Neural cell (in vitro differentiated cells): ENCODE measurements at regions not wholly inside any gene's neighbourhood (a gene's known extent, or its start where the extent isn't known, plus 50 kb on each side); places are given as distances from the start of the nearest gene placed in this dataset.

Source experiments
- H2AFZ ChIP-seq: fragments of 200-600, 300-800 bp; sonication (generic), shearing (Covaris generic); 2 replicates; pipeline ENCODE4 v1.6.0; 2014; ENCODE audit warnings: low read depth, mild to moderate bottlenecking, antibody characterized with exemption, low read length, moderate library complexity
- H3F3A ChIP-seq: fragments of 200-600 bp; shearing (Covaris generic); 2 replicates; pipeline ENCODE4 v1.6.1; 2016; ENCODE audit warnings: mild to moderate bottlenecking, moderate library complexity, mixed read lengths, antibody characterized with exemption, low read length; ENCODE audit not compliant: insufficient read depth, poor library complexity, severe bottlenecking
- H3K27ac ChIP-seq: fragments of 200-600, 300-800 bp; sonication (generic), shearing (Covaris generic); 2 replicates; pipeline ENCODE4 v1.5.1; 2014; ENCODE audit warnings: mild to moderate bottlenecking, low read length, moderate library complexity
- H3K27me3 ChIP-seq: fragments of 300-800, 200-600 bp; sonication (generic), shearing (Covaris generic); 2 replicates; pipeline ENCODE4 v1.6.0; 2014; ENCODE audit warnings: mild to moderate bottlenecking, low read depth, low read length, moderate library complexity; ENCODE audit not compliant: insufficient read depth
- H3K36me3 ChIP-seq: fragments of 300-800, 200-600 bp; sonication (generic), shearing (Covaris generic); 2 replicates; pipeline ENCODE4 v1.5.1; 2014; ENCODE audit warnings: mild to moderate bottlenecking, antibody characterized with exemption, low read length, moderate library complexity; ENCODE audit not compliant: insufficient read depth
- H3K4me2 ChIP-seq: fragments of 300-800, 200-600 bp; sonication (generic), shearing (Covaris generic); 2 replicates; pipeline ENCODE4 v1.6.0; 2014; ENCODE audit warnings: mild to moderate bottlenecking, low read length
- H3K4me3 ChIP-seq: fragments of 300-800, 200-600 bp; sonication (generic), shearing (Covaris generic); 2 replicates; pipeline ENCODE4 v1.5.1; 2014; ENCODE audit warnings: mild to moderate bottlenecking, low read length, moderate library complexity
- H3K79me2 ChIP-seq: fragments of 200-600 bp; shearing (Covaris generic); replicated peaks from 2 replicates; pipeline ENCODE4 v1.6.0; 2014; ENCODE audit warnings: mild to moderate bottlenecking, low read length, moderate library complexity; ENCODE audit not compliant: insufficient read depth
- H3K9ac ChIP-seq: fragments of 300-800, 200-600 bp; sonication (generic), shearing (Covaris generic); 2 replicates; pipeline ENCODE4 v1.6.1; 2016; ENCODE audit warnings: mild to moderate bottlenecking, low read length, mixed read lengths
- H3K9me2 ChIP-seq: fragments of 200-600 bp; shearing (Covaris generic); 2 replicates; pipeline ENCODE4 v1.6.1; 2016; ENCODE audit warnings: mild to moderate bottlenecking, low read length, mixed read lengths; ENCODE audit not compliant: insufficient read depth
- H3K9me3 ChIP-seq: fragments of 200-600, 300-800 bp; sonication (generic), shearing (Covaris generic); 2 replicates; pipeline ENCODE4 v1.6.1; 2016; ENCODE audit warnings: mild to moderate bottlenecking, mixed run types, low read length, moderate library complexity, mixed read lengths
- H4K20me1 ChIP-seq: fragments of 200-600 bp; shearing (Covaris generic); 2 replicates; pipeline ENCODE4 v1.6.1; 2016; ENCODE audit warnings: mild to moderate bottlenecking, mixed run types; ENCODE audit not compliant: insufficient read depth
- CTCF ChIP-seq: fragments of 450-650 bp; IDR thresholded peaks from 2 replicates; pipeline ENCODE4 v1.5.1; 2014; ENCODE audit warnings: antibody characterized with exemption, mild to moderate bottlenecking, moderate library complexity; ENCODE audit not compliant: poor library complexity, severe bottlenecking
- EP300 ChIP-seq: fragments of 450-650 bp; conservative IDR thresholded peaks from 2 replicates; pipeline ENCODE4 v1.6.1; 2014; ENCODE audit warnings: antibody characterized with exemption, mild to moderate bottlenecking, moderate library complexity; ENCODE audit not compliant: poor library complexity, severe bottlenecking
- EZH2 ChIP-seq: fragments of 200-600, 300-800 bp; shearing (Covaris generic), sonication (generic); IDR thresholded peaks from 2 replicates; pipeline ENCODE4 v1.6.1; 2014; ENCODE audit warnings: antibody characterized with exemption, low read length, borderline replicate concordance, mild to moderate bottlenecking; ENCODE audit not compliant: insufficient read depth, poor library complexity, severe bottlenecking
- MXI1 ChIP-seq: fragments of 450-650 bp; conservative IDR thresholded peaks from 2 replicates; pipeline ENCODE4 v1.6.1; 2014; ENCODE audit warnings: antibody characterized with exemption, mild to moderate bottlenecking; ENCODE audit not compliant: poor library complexity, severe bottlenecking
- POLR2AphosphoS5 ChIP-seq: IDR thresholded peaks from 2 replicates; pipeline ENCODE4 v1.6.1; 2012
- RAD21 ChIP-seq: fragments of 450-650 bp; conservative IDR thresholded peaks from 2 replicates; pipeline ENCODE4 v1.6.1; 2014; ENCODE audit warnings: antibody characterized with exemption, mild to moderate bottlenecking, moderate library complexity
- REST ChIP-seq: IDR thresholded peaks from 2 replicates; pipeline ENCODE4 v1.6.1; 2012; ENCODE audit warnings: borderline replicate concordance
- SMC3 ChIP-seq: fragments of 450-650 bp; conservative IDR thresholded peaks from 2 replicates; pipeline ENCODE4 v1.6.1; 2014; ENCODE audit warnings: antibody characterized with exemption, mild to moderate bottlenecking, moderate library complexity; ENCODE audit not compliant: poor library complexity
- TAF1 ChIP-seq: IDR thresholded peaks from 2 replicates; pipeline ENCODE4 v1.6.1; 2012; ENCODE audit warnings: low read depth

GRCh38 chr2:187136646-187137045 is 287.7 kb upstream of the ZSWIM2 start:
- TF ChIP-seq EZH2 (no peak), EP300 (no peak), MXI1 (no peak), REST (no peak), RAD21 (no peak), POLR2AphosphoS5 (no peak), CTCF (no peak), TAF1 (no peak), SMC3 (no peak)
- Histone ChIP-seq H2AFZ (no peak overlapping the region), H4K20me1 (no peaks in the 10 kb centered on the region), H3K9ac (no peak overlapping the region), H3K27ac (no peak overlapping the region), H3K9me3 (no peaks in the 10 kb centered on the region), H3K79me2 (no peaks in the 10 kb centered on the region), H3K9me2 (no peaks in the 10 kb centered on the region), H3K4me2 (no peak overlapping the region), H3K4me3 (no peak overlapping the region), H3F3A (no peaks in the 10 kb centered on the region), H3K36me3 (no peaks in the 10 kb centered on the region), H3K27me3 (no peaks in the 10 kb centered on the region)

GRCh38 chr2:187134306-187134705 is 285.3 kb upstream of the ZSWIM2 start:
- no peak overlapping the region for H3K4me3 ChIP-seq
- H2AFZ ChIP-seq = no peak overlapping the region
- H3K27me3 ChIP-seq = no peaks in the 10 kb centered on the region
- H3K36me3 ChIP-seq = no peaks in the 10 kb centered on the region
- no peaks in the 10 kb centered on the region for H3K9me3 ChIP-seq
- no peak overlapping the region for H3K27ac ChIP-seq
- TF ChIP-seq RAD21 = no peak
- TF ChIP-seq POLR2AphosphoS5 = no peak
- no peak for TF ChIP-seq SMC3
- TF ChIP-seq EP300 = no peak
- no peak for TF ChIP-seq EZH2
- TF ChIP-seq TAF1 = no peak
- no peak for TF ChIP-seq CTCF
- no peak for TF ChIP-seq MXI1
- no peak for TF ChIP-seq REST
- no peaks in the 10 kb centered on the region for H3K79me2 ChIP-seq
- no peaks in the 10 kb centered on the region for H4K20me1 ChIP-seq
- H3K9me2 ChIP-seq = no peaks in the 10 kb centered on the region
- no peaks in the 10 kb centered on the region for H3F3A ChIP-seq
- no peak overlapping the region for H3K9ac ChIP-seq
- H3K4me2 ChIP-seq = no peak overlapping the region
